Smooth muscle cell (in vitro differentiated cells): ENCODE measurements at regions not wholly inside any gene's neighbourhood (a gene's known extent, or its start where the extent isn't known, plus 50 kb on each side); places are given as distances from the start of the nearest gene placed in this dataset.

Experiments used
- DNase-seq: peaks from one replicate; lab custom pipeline; 2025; ENCODE audit not compliant: unreplicated experiment; lab: John Stamatoyannopoulos, UW
- H2AFZ ChIP-seq: fragments of 200-600 bp; sonication (generic); 2 replicates; pipeline ENCODE4 v1.6.0; 2016; ENCODE audit warnings: antibody characterized with exemption, low read depth, mild to moderate bottlenecking
- H3F3A ChIP-seq: fragments of 200-600 bp; sonication (generic); 2 replicates; pipeline ENCODE4 v1.6.0; 2017; ENCODE audit warnings: antibody characterized with exemption, low read depth
- H3K27ac ChIP-seq: fragments of 200-600 bp; sonication (generic); 2 replicates; pipeline ENCODE4 v1.5.1; 2016; ENCODE audit warnings: low read depth, mild to moderate bottlenecking
- H3K27me3 ChIP-seq: fragments of 200-600 bp; sonication (generic); 2 replicates; pipeline ENCODE4 v1.6.1; 2016; ENCODE audit warnings: low read depth, mild to moderate bottlenecking
- H3K36me3 ChIP-seq: fragments of 200-600 bp; sonication (generic); 2 replicates; pipeline ENCODE4 v1.5.1; 2016; ENCODE audit warnings: low read depth
- H3K4me1 ChIP-seq: fragments of 200-600 bp; sonication (generic); 2 replicates; pipeline ENCODE4 v1.5.1; 2016; ENCODE audit warnings: low read depth
- H3K4me2 ChIP-seq: fragments of 200-600 bp; sonication (generic); 2 replicates; pipeline ENCODE4 v1.6.0; 2016; ENCODE audit warnings: mild to moderate bottlenecking
- H3K4me3 ChIP-seq: fragments of 200-600 bp; sonication (generic); 2 replicates; pipeline ENCODE4 v1.5.1; 2016; ENCODE audit warnings: mild to moderate bottlenecking
- H3K79me2 ChIP-seq: fragments of 200-600 bp; sonication (generic); 2 replicates; pipeline ENCODE4 v1.6.0; 2016; ENCODE audit warnings: low read depth, mild to moderate bottlenecking
- H3K9ac ChIP-seq: fragments of 200-600 bp; sonication (generic); 2 replicates; pipeline ENCODE4 v1.6.0; 2016; ENCODE audit warnings: low read depth
- H3K9me3 ChIP-seq: fragments of 200-600 bp; sonication (generic); replicated peaks from 2 replicates; pipeline ENCODE4 v1.5.1; 2016; ENCODE audit warnings: low read depth
- H4K20me1 ChIP-seq: fragments of 200-600 bp; sonication (generic); 2 replicates; pipeline ENCODE4 v1.6.0; 2016; ENCODE audit warnings: low read depth
- WGBS: methylation state at CpG from one replicate; pipeline ENCODE4 v1.1.7; 2016; ENCODE audit warnings: low lambda C conversion rate; 5-methylcytosine and 5-hydroxymethylcytosine counted together
- TF ChIP-seq, protein P1 (sequence below): fragments of 200-600 bp; sonication (generic); IDR thresholded peaks from 2 replicates; pipeline ENCODE4 v1.5.1; 2017; ENCODE audit warnings: borderline replicate concordance, mild to moderate bottlenecking, antibody characterized with exemption; ENCODE audit not compliant: insufficient read depth, poor library complexity, severe bottlenecking

DNA sequence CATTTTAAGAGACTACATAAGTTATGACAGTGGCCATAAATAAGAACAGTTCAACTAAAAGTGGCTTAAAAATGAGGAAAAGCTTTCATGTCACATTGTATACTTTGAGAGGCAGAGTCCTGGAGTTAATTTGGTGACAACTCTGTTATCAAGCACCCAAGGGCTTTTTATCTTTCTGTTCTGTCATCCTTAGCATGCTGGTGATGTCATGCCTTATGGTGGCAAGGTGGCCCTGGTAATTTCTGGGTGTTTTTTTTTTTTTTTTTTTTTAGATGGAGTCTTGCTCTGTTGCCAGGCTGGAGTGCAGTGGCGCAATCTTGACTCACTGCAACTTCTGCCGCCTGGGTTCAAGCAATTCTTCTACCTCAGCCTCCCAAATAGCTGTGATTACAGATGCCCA is 158.8 kb downstream of the AASDHPPT start:
- no peaks in the 10 kb centered on the region for H3K36me3 ChIP-seq

DNA sequence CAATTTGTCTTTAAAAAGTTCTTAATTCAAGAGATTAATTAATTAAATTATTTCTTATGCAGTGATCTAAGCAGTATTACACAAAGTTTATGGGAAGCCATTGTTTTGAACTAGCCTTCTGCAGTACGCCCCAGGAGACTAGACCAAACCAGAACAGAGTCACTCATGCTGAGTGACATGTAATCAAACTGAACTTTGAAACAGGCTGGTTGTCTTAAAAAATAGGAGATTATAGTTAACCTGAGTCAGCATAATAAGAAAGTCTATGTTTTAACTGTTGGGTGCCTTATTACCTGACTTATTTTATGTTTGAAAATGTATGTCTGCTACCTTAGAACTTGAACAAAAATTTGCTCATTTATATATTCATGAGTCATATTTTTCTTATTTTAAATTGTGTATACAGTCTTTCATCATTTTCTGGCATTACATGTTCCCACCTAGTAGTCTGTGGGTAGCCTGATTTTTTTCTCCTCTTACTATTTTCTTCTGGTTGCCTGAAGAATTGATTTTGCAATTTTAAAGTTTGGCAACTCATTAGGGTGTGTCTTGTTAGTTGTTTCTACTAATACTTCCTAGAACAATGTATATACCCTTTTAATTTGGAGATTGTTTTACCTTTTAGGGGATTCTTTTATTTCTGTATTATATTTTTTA is 161.4 kb downstream of the AASDHPPT start:
- no peaks in the 10 kb centered on the region for H3K27me3 ChIP-seq
- H2AFZ ChIP-seq, result no peak overlapping the region
- TF ChIP-seq, protein P1, sequence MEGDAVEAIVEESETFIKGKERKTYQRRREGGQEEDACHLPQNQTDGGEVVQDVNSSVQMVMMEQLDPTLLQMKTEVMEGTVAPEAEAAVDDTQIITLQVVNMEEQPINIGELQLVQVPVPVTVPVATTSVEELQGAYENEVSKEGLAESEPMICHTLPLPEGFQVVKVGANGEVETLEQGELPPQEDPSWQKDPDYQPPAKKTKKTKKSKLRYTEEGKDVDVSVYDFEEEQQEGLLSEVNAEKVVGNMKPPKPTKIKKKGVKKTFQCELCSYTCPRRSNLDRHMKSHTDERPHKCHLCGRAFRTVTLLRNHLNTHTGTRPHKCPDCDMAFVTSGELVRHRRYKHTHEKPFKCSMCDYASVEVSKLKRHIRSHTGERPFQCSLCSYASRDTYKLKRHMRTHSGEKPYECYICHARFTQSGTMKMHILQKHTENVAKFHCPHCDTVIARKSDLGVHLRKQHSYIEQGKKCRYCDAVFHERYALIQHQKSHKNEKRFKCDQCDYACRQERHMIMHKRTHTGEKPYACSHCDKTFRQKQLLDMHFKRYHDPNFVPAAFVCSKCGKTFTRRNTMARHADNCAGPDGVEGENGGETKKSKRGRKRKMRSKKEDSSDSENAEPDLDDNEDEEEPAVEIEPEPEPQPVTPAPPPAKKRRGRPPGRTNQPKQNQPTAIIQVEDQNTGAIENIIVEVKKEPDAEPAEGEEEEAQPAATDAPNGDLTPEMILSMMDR, result no peak
- WGBS, result 88% methylated on average over 1 of the region's 1 CpG
- no peaks in the 10 kb centered on the region for H3K36me3 ChIP-seq
- H3K9me3 ChIP-seq, result no peaks in the 10 kb centered on the region
- peaks cover 13% of the 10 kb centered on the region for H3K4me1 ChIP-seq
- DNase-seq, result no peak
- H3K4me3 ChIP-seq, result no peak overlapping the region
- no peak overlapping the region for H3K4me2 ChIP-seq
- no peak overlapping the region for H3K9ac ChIP-seq
- H3K79me2 ChIP-seq, result no peaks in the 10 kb centered on the region
- no peaks in the 10 kb centered on the region for H4K20me1 ChIP-seq
- no peaks in the 10 kb centered on the region for H3F3A ChIP-seq
- H3K27ac ChIP-seq, result no peak overlapping the region

More for the DNA sequence above, 158.8 kb downstream of the AASDHPPT start:
- no peaks in the 10 kb centered on the region for H3F3A ChIP-seq
- H3K4me1 ChIP-seq, result peaks cover 15% of the 10 kb centered on the region
- H3K9me3 ChIP-seq, result no peaks in the 10 kb centered on the region
- H3K9ac ChIP-seq, result no peak overlapping the region
- DNase-seq, result no peak
- no peak overlapping the region for H2AFZ ChIP-seq
- no peak overlapping the region for H3K4me2 ChIP-seq
- no peak overlapping the region for H3K4me3 ChIP-seq
- no peaks in the 10 kb centered on the region for H4K20me1 ChIP-seq
- WGBS, result 100% methylated on average over 2 of the region's 2 CpGs
- H3K79me2 ChIP-seq, result no peaks in the 10 kb centered on the region
- H3K27me3 ChIP-seq, result no peaks in the 10 kb centered on the region
- H3K27ac ChIP-seq, result no peak overlapping the region
- TF ChIP-seq, protein P1, result no peak

GRCh38 chr11:106241601-106242257 is 164.3 kb downstream of the AASDHPPT start:
- H3K36me3 ChIP-seq, result no peaks in the 10 kb centered on the region
- no peak overlapping the region for H3K9ac ChIP-seq
- no peaks in the 10 kb centered on the region for H3K9me3 ChIP-seq
- TF ChIP-seq, protein P1, result no peak
- 91% methylated on average over 6 of the region's 6 CpGs for WGBS
- no peak overlapping the region for H3K27ac ChIP-seq
- H3K4me2 ChIP-seq, result no peak overlapping the region
- peaks cover 13% of the 10 kb centered on the region for H3K4me1 ChIP-seq
- H3K4me3 ChIP-seq, result no peak overlapping the region
- H3K27me3 ChIP-seq, result no peaks in the 10 kb centered on the region
- H3K79me2 ChIP-seq, result no peaks in the 10 kb centered on the region
- H4K20me1 ChIP-seq, result no peaks in the 10 kb centered on the region
- no peak for DNase-seq
- H2AFZ ChIP-seq, result no peak overlapping the region
- no peaks in the 10 kb centered on the region for H3F3A ChIP-seq
